ENCODE measurements at regions not wholly inside any gene's neighbourhood (a gene's known extent, or its start where the extent isn't known, plus 50 kb on each side); places are given as distances from the start of the nearest gene placed in this dataset.

- TF ChIP-seq POLR2A (IDR thresholded peaks at IDR 0.05) (no peak), CTCF (IDR thresholded peaks at IDR 0.05 in 4 of 5, conservative IDR thresholded peaks at IDR 0.05 in 1 of 5) (no peak)
These were observed 274.6 kb upstream of the ESRRG start for GRCh38 chr1:216997831-216998230.
